Neural progenitor cell (in vitro differentiated cells): ENCODE measurements at regions not wholly inside any gene's neighbourhood (a gene's known extent, or its start where the extent isn't known, plus 50 kb on each side); places are given as distances from the start of the nearest gene placed in this dataset.

Experiments
- DNase-seq: peaks from one replicate; pipeline ENCODE4 v3.0.0-alpha.2; 2016; ENCODE audit warnings: low spot score
- H2AFZ ChIP-seq: fragments of 200-600 bp; sonication (generic); replicated peaks from 2 replicates; pipeline ENCODE4 v1.6.1; 2016; ENCODE audit warnings: antibody characterized with exemption
- H3F3A ChIP-seq: fragments of 200-600 bp; sonication (generic); 2 replicates; pipeline ENCODE4 v1.6.1; 2016; ENCODE audit warnings: antibody characterized with exemption, low read depth
- H3K27ac ChIP-seq: fragments of 200-600 bp; sonication (generic); 2 replicates; pipeline ENCODE4 v1.5.1; 2016; ENCODE audit warnings: mild to moderate bottlenecking
- H3K27me3 ChIP-seq: fragments of 200-600 bp; sonication (generic); 2 replicates; pipeline ENCODE4 v1.6.1; 2016; ENCODE audit warnings: mild to moderate bottlenecking, moderate library complexity
- H3K36me3 ChIP-seq: fragments of 200-600 bp; sonication (generic); 2 replicates; pipeline ENCODE4 v1.5.1; 2016
- H3K4me1 ChIP-seq: fragments of 200-600 bp; sonication (generic); 2 replicates; pipeline ENCODE4 v1.6.1; 2016; ENCODE audit warnings: mixed run types
- H3K4me2 ChIP-seq: fragments of 200-600 bp; sonication (generic); 2 replicates; pipeline ENCODE4 v1.6.1; 2016
- H3K4me3 ChIP-seq: fragments of 200-600 bp; sonication (generic); 2 replicates; pipeline ENCODE4 v1.5.1; 2016
- H3K79me2 ChIP-seq: fragments of 200-600 bp; sonication (generic); 2 replicates; pipeline ENCODE4 v1.6.1; 2016; ENCODE audit warnings: low read depth
- H3K9ac ChIP-seq: fragments of 200-600 bp; sonication (generic); 2 replicates; pipeline ENCODE4 v1.6.1; 2016
- H3K9me3 ChIP-seq: fragments of 200-600 bp; sonication (generic); 2 replicates; pipeline ENCODE4 v1.5.1; 2016; ENCODE audit warnings: low read depth
- H4K20me1 ChIP-seq: fragments of 200-600 bp; sonication (generic); 2 replicates; pipeline ENCODE4 v1.6.1; 2016; ENCODE audit warnings: low read depth
- H3K27ac Mint-ChIP-seq: 3 replicates; pipeline ENCODE4 v1.8.0; 2021; ENCODE audit warnings: mixed read lengths
- H3K27me3 Mint-ChIP-seq: 2 replicates; pipeline ENCODE4 v1.8.0; 2022; ENCODE audit warnings: low read depth, mild to moderate bottlenecking, inconsistent platforms, moderate library complexity, mixed read lengths; ENCODE audit not compliant: insufficient read depth
- H3K36me3 Mint-ChIP-seq: 3 replicates; pipeline ENCODE4 v1.8.0; 2021; ENCODE audit warnings: mixed read lengths
- H3K4me1 Mint-ChIP-seq: 3 replicates; pipeline ENCODE4 v1.8.0; 2021; ENCODE audit warnings: mixed read lengths
- H3K4me3 Mint-ChIP-seq: 3 replicates; pipeline ENCODE4 v1.8.0; 2021; ENCODE audit warnings: mild to moderate bottlenecking, moderate library complexity, mixed read lengths
- H3K9me3 Mint-ChIP-seq: 3 replicates; pipeline ENCODE4 v1.8.0; 2020; ENCODE audit warnings: mixed read lengths
- CTCF ChIP-seq: fragments of 200-600 bp; sonication (generic); IDR thresholded peaks from 2 replicates; pipeline ENCODE4 v1.5.1; 2017; ENCODE audit warnings: antibody characterized with exemption, mild to moderate bottlenecking
- EZH2 ChIP-seq: fragments of 200-600 bp; sonication (generic); IDR thresholded peaks from 2 replicates; pipeline ENCODE4 v1.6.1; 2017; ENCODE audit warnings: antibody characterized with exemption, mild to moderate bottlenecking, moderate library complexity
- EZH2phosphoT487 ChIP-seq: fragments of 200-600 bp; sonication (generic); IDR thresholded peaks from 2 replicates; pipeline ENCODE4 v1.6.1; 2017; ENCODE audit warnings: antibody characterized with exemption

GRCh38 chr2:24435391-24436316 lies 55.4 kb upstream of the NCOA1 start:
- H3K4me3 ChIP-seq = no peak overlapping the region
- H4K20me1 ChIP-seq = no peaks in the 10 kb centered on the region
- peaks cover 4% of the 10 kb centered on the region for H3K27me3 Mint-ChIP-seq
- no peaks in the 10 kb centered on the region for H3K36me3 ChIP-seq
- no peaks in the 10 kb centered on the region for H3K36me3 Mint-ChIP-seq
- H3K9ac ChIP-seq = no peak overlapping the region
- H3K4me1 Mint-ChIP-seq = peaks cover 15% of the 10 kb centered on the region
- no peaks in the 10 kb centered on the region for H3K9me3 ChIP-seq
- H3F3A ChIP-seq = peaks cover 11% of the 10 kb centered on the region
- H3K4me2 ChIP-seq = peak overlapping the region; percentile 17
- H3K4me1 ChIP-seq = peaks cover 18% of the 10 kb centered on the region
- no peak overlapping the region for H3K27ac ChIP-seq
- H3K9me3 Mint-ChIP-seq = no peaks in the 10 kb centered on the region
- H3K27ac Mint-ChIP-seq = peak overlapping the region; percentile 39
- peak overlapping the region; percentile 76 for H2AFZ ChIP-seq
- peak overlapping the region; percentile 27 for H3K4me3 Mint-ChIP-seq
- no peaks in the 10 kb centered on the region for H3K79me2 ChIP-seq
- no peaks in the 10 kb centered on the region for H3K27me3 ChIP-seq
- DNase-seq = peak; percentile 44
- no peak for TF ChIP-seq EZH2
- TF ChIP-seq EZH2phosphoT487 = no peak
- TF ChIP-seq CTCF = no peak

GRCh38 chr2:24434541-24434940 lies 56.5 kb upstream of the NCOA1 start:
- Histone ChIP-seq H3K4me2 (no peak overlapping the region), H4K20me1 (no peaks in the 10 kb centered on the region), H3K27me3 (no peaks in the 10 kb centered on the region), H3K79me2 (no peaks in the 10 kb centered on the region), H3F3A (peaks cover 11% of the 10 kb centered on the region), H3K27ac (no peak overlapping the region), H3K9me3 (no peaks in the 10 kb centered on the region), H3K4me3 (no peak overlapping the region), H3K4me1 (peaks cover 13% of the 10 kb centered on the region), H3K9ac (no peak overlapping the region), H2AFZ (peak overlapping the region; percentile 13), H3K36me3 (no peaks in the 10 kb centered on the region)
- no peak for DNase-seq
- Mint-ChIP-seq H3K27me3 (peaks cover 6% of the 10 kb centered on the region), H3K27ac (no peak overlapping the region), H3K36me3 (no peaks in the 10 kb centered on the region), H3K4me1 (peaks cover 15% of the 10 kb centered on the region), H3K4me3 (no peak overlapping the region), H3K9me3 (no peaks in the 10 kb centered on the region)
- TF ChIP-seq CTCF (no peak), EZH2phosphoT487 (no peak), EZH2 (no peak)

GRCh38 chr2:24432735-24433134 lies 58.3 kb upstream of the NCOA1 start:
- no peak overlapping the region for H3K9ac ChIP-seq
- H3K4me2 ChIP-seq = no peak overlapping the region
- H3K27me3 ChIP-seq = no peaks in the 10 kb centered on the region
- H2AFZ ChIP-seq = no peak overlapping the region
- no peak overlapping the region for H3K4me3 ChIP-seq
- H3K4me1 ChIP-seq = peaks cover 13% of the 10 kb centered on the region
- H4K20me1 ChIP-seq = no peaks in the 10 kb centered on the region
- DNase-seq = no peak
- Mint-ChIP-seq H3K27ac (no peak overlapping the region), H3K27me3 (peaks cover 10% of the 10 kb centered on the region), H3K4me1 (peaks cover 15% of the 10 kb centered on the region), H3K36me3 (no peaks in the 10 kb centered on the region), H3K9me3 (peaks cover 1% of the 10 kb centered on the region), H3K4me3 (no peak overlapping the region)
- no peaks in the 10 kb centered on the region for H3K36me3 ChIP-seq
- H3K9me3 ChIP-seq = no peaks in the 10 kb centered on the region
- no peaks in the 10 kb centered on the region for H3K79me2 ChIP-seq
- H3K27ac ChIP-seq = no peak overlapping the region
- peaks cover 11% of the 10 kb centered on the region for H3F3A ChIP-seq
- TF ChIP-seq EZH2phosphoT487 (no peak), EZH2 (no peak), CTCF (no peak)
